Endothelial cell of hepatic sinusoid (primary cell): ENCODE measurements at regions not wholly inside any gene's neighbourhood (a gene's known extent, or its start where the extent isn't known, plus 50 kb on each side); places are given as distances from the start of the nearest gene placed in this dataset.

Experiments used
- in situ Hi-C: cut with HindIII; loops from 2 replicates; pipeline ENCODE4 v1.10.0; 2017; ENCODE audit warnings: low sequenced_read_pairs

- in situ Hi-C loops = no loop called here
These were observed 226.2 kb downstream of the MC4R start for GRCh38 chr18:60146220-60146960.

GRCh38 chr18:60145776-60146175 is 226.8 kb downstream of the MC4R start:
- in situ Hi-C loops = no loop called here

- in situ Hi-C loops = no loop called here
These were observed 235.0 kb downstream of the PMAIP1 start for GRCh38 chr18:60134806-60135205.

GRCh38 chr18:60130284-60130683 is 230.5 kb downstream of the PMAIP1 start:
- in situ Hi-C loops = no loop called here

- in situ Hi-C loops = no loop called here
These were observed 223.2 kb downstream of the PMAIP1 start for GRCh38 chr18:60123031-60123430.

- in situ Hi-C loops = no loop called here
These were observed 222.5 kb downstream of the PMAIP1 start for GRCh38 chr18:60122339-60122738.

GRCh38 chr18:60120231-60120750 is 220.5 kb downstream of the PMAIP1 start:
- in situ Hi-C loops = no loop called here

GRCh38 chr18:60117321-60117720 is 217.5 kb downstream of the PMAIP1 start:
- in situ Hi-C loops = no loop called here

- in situ Hi-C loops = no loop called here
These were observed 213.6 kb downstream of the PMAIP1 start for GRCh38 chr18:60113396-60113795.

GRCh38 chr18:60112369-60112768 is 212.6 kb downstream of the PMAIP1 start:
- in situ Hi-C loops = no loop called here

GRCh38 chr18:60111525-60111924 is 211.7 kb downstream of the PMAIP1 start:
- in situ Hi-C loops = no loop called here

GRCh38 chr18:60110836-60111235 is 211.0 kb downstream of the PMAIP1 start:
- in situ Hi-C loops = no loop called here

GRCh38 chr18:60100778-60101177 is 201.0 kb downstream of the PMAIP1 start:
- in situ Hi-C loops = no loop called here

GRCh38 chr18:60099709-60100108 is 199.9 kb downstream of the PMAIP1 start:
- in situ Hi-C loops = no loop called here

- in situ Hi-C loops = no loop called here
These were observed 196.6 kb downstream of the PMAIP1 start for GRCh38 chr18:60096428-60096827.

- in situ Hi-C loops = no loop called here
These were observed 192.3 kb downstream of the PMAIP1 start for GRCh38 chr18:60092073-60092472.

GRCh38 chr18:60090170-60090569 is 190.4 kb downstream of the PMAIP1 start:
- in situ Hi-C loops = no loop called here

- in situ Hi-C loops = no loop called here
These were observed 183.0 kb downstream of the PMAIP1 start for GRCh38 chr18:60082790-60083189.

- in situ Hi-C loops = no loop called here
These were observed 182.5 kb downstream of the PMAIP1 start for GRCh38 chr18:60082282-60082681.

- in situ Hi-C loops = no loop called here
These were observed 175.7 kb downstream of the PMAIP1 start for GRCh38 chr18:60075477-60075876.

GRCh38 chr18:60070631-60071030 is 170.8 kb downstream of the PMAIP1 start:
- in situ Hi-C loops = no loop called here

GRCh38 chr18:60069145-60069544 is 169.3 kb downstream of the PMAIP1 start:
- in situ Hi-C loops = no loop called here
